Immature natural killer cell (primary cell): ENCODE measurements at regions not wholly inside any gene's neighbourhood (a gene's known extent, or its start where the extent isn't known, plus 50 kb on each side); places are given as distances from the start of the nearest gene placed in this dataset.
"Not testable (repeated sequence)": the region's sequence is repeated elsewhere in the genome, so short reads cannot be mapped to it uniquely, and the experiment has no call there.

ENCODE experiments used
- DNase-seq, 3 donors: peaks; one replicate each; pipeline ENCODE4 v3.0.0; 2022; ENCODE audit warnings: mixed read lengths in 1 of 3
- H3K27ac Mint-ChIP-seq, 6 donors: one replicate each; pipeline ENCODE4 v1.8.0; 2020; ENCODE audit warnings: mixed read lengths in 6 of 6, mild to moderate bottlenecking in 5 of 6, inconsistent platforms in 4 of 6, moderate library complexity in 3 of 6
- H3K27me3 Mint-ChIP-seq, 3 donors: one replicate each; pipeline ENCODE4 v1.8.0; 2020 to 2021; ENCODE audit warnings: low read depth in 3 of 3, mild to moderate bottlenecking in 3 of 3, mixed read lengths in 3 of 3, moderate library complexity in 3 of 3, inconsistent platforms in 1 of 3
- H3K36me3 Mint-ChIP-seq, 3 donors: one replicate each; pipeline ENCODE4 v1.8.0; 2020; ENCODE audit warnings: mixed read lengths in 3 of 3, inconsistent platforms in 2 of 3, mild to moderate bottlenecking in 2 of 3
- H3K4me1 Mint-ChIP-seq, 2 donors: one replicate each; pipeline ENCODE4 v1.8.0; 2020; ENCODE audit warnings: inconsistent platforms in 2 of 2, mild to moderate bottlenecking in 2 of 2, mixed read lengths in 2 of 2, moderate library complexity in 1 of 2
- H3K4me3 Mint-ChIP-seq, 5 donors: one replicate each; pipeline ENCODE4 v1.8.0; 2020; ENCODE audit warnings: mild to moderate bottlenecking in 5 of 5, mixed read lengths in 5 of 5, inconsistent platforms in 3 of 5, moderate library complexity in 3 of 5
- H3K9me3 Mint-ChIP-seq, 6 donors: one replicate each; pipeline ENCODE4 v1.8.0; 2020; ENCODE audit warnings: mild to moderate bottlenecking in 6 of 6, mixed read lengths in 6 of 6, inconsistent platforms in 4 of 6, moderate library complexity in 3 of 6

GRCh38 chr11:14573539-14574057 is 53.4 kb upstream of the PSMA1 start:
- H3K36me3 Mint-ChIP-seq: peaks cover 28 to 34% (median 33%) of the 10 kb centered on the region in 3 donors
- H3K27me3 Mint-ChIP-seq: peaks cover 7 to 13% (median 9%) of the 10 kb centered on the region in 3 donors
- not testable (repeated sequence) for H3K4me3 Mint-ChIP-seq, DNase-seq
- peak overlapping the region in 5 of 6 donors; percentile 19 to 88 (median 70) for H3K27ac Mint-ChIP-seq
- peaks cover 43 to 45% of the 10 kb centered on the region in 2 donors for H3K4me1 Mint-ChIP-seq
- peaks cover 5 to 48% (median 28%) of the 10 kb centered on the region in 6 donors for H3K9me3 Mint-ChIP-seq

- DNase-seq: peak; percentile 14 to 34 (median 22)
- H3K27me3 Mint-ChIP-seq: peaks cover 5 to 10% (median 9%) of the 10 kb centered on the region in 3 donors
- peaks cover 45 to 46% of the 10 kb centered on the region in 2 donors for H3K4me1 Mint-ChIP-seq
- H3K36me3 Mint-ChIP-seq: peaks cover 18 to 24% (median 23%) of the 10 kb centered on the region in 3 donors
- H3K27ac Mint-ChIP-seq: peak overlapping the region; percentile 88 to 99 (median 97)
- H3K4me3 Mint-ChIP-seq: peak overlapping the region in 4 of 5 donors; percentile 28 to 63 (median 56)
- H3K9me3 Mint-ChIP-seq: peaks cover 1 to 29% (median 17%) of the 10 kb centered on the region in 6 donors
Measured at GRCh38 chr11:14577292-14577691, 57.1 kb upstream of the PSMA1 start.

DNA sequence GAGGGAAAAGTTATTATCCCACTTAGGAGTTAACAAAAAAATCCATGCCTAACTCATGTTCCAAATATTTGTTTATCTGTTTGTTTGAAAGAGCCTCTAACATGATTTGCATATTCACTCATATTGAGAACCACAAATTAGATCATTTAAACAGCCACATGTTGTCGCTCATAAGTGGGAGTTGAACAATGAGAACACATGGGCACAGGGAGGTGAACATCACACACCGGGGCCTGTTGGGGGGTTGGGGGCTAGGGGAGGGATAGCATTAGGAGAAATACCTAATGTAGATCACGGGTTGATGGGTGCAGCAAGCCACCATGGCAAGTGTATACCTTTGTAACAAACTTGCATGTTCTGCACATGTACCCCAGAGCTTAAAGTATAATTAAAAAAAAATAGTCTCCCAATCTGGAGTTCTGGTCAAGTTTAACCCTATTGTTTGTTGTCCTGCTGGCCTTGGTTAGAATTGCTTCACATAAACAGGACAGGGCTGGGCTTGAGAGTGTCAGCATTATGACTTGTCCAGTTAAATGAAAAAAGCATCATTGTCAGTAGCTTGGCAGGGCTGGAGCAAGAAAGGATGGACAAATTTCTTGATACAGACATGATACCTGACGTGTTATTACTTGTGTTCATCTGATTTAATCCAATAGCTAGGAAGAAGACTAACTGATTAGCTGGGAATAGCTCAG is 57.8 kb upstream of the PSMA1 start:
- H3K4me1 Mint-ChIP-seq: peaks cover 45 to 46% of the 10 kb centered on the region in 2 donors

GRCh38 chr11:14578541-14578956 is 58.4 kb upstream of the PSMA1 start:
- H3K36me3 Mint-ChIP-seq: peaks cover 15 to 26% (median 15%) of the 10 kb centered on the region in 3 donors
- H3K9me3 Mint-ChIP-seq: peaks cover 0 to 24% (median 9%) of the 10 kb centered on the region in 6 donors
- peaks cover 45 to 48% of the 10 kb centered on the region in 2 donors for H3K4me1 Mint-ChIP-seq
- H3K27me3 Mint-ChIP-seq: peaks cover 7 to 10% (median 9%) of the 10 kb centered on the region in 3 donors
- H3K4me3 Mint-ChIP-seq: peak overlapping the region; percentile 13 to 63 (median 49)
- DNase-seq: peak; percentile 92 to 93 (median 93)
- peak overlapping the region; percentile 88 to 99 (median 97) for H3K27ac Mint-ChIP-seq

More for the DNA sequence above, 57.8 kb upstream of the PSMA1 start:
- Mint-ChIP-seq H3K9me3 (peaks cover 0 to 27% (median 12%) of the 10 kb centered on the region in 6 donors), H3K27me3 (peaks cover 7 to 10% (median 8%) of the 10 kb centered on the region in 3 donors), H3K4me3 (peak overlapping the region; percentile 13 to 63 (median 49)), H3K27ac (peak overlapping the region; percentile 88 to 99 (median 97)), H3K36me3 (peaks cover 13 to 23% (median 17%) of the 10 kb centered on the region in 3 donors)
- peak; percentile 38 to 57 (median 54) for DNase-seq

DNA sequence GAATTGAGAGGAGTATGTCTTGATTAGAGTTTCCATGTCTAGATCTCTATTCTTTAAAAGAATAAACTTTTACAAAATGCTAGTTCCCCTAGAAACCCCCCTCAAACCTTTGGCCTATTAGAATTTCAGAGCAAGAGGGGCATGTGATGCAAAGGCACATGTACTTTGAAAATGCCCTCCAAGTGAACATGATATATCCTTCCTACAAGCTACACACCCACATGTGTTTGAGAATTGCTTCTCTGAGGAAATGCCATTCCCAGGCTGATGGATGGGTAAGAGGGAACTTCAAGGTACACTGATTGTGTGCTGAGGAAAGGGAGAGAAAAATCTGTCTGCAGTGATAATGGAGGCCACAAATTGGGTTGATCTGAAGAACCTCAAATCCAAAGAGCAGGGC is 59.5 kb upstream of the PSMA1 start:
- Mint-ChIP-seq H3K4me3 (peak overlapping the region in 4 of 5 donors; percentile 38 to 65 (median 42)), H3K9me3 (peaks cover 0 to 14% (median 9%) of the 10 kb centered on the region in 6 donors), H3K36me3 (peaks cover 11 to 20% (median 12%) of the 10 kb centered on the region in 3 donors), H3K4me1 (peaks cover 45 to 48% of the 10 kb centered on the region in 2 donors), H3K27me3 (peaks cover 7 to 10% (median 10%) of the 10 kb centered on the region in 3 donors), H3K27ac (peak overlapping the region; percentile 88 to 99 (median 97))
- DNase-seq: no peak

- Mint-ChIP-seq H3K4me3 (no peak overlapping the region), H3K9me3 (no peaks in the 10 kb centered on the region), H3K4me1 (peaks cover 31 to 32% of the 10 kb centered on the region in 2 donors), H3K27me3 (peaks cover 4 to 10% (median 6%) of the 10 kb centered on the region in 3 donors), H3K27ac (peak overlapping the region in 4 of 6 donors; percentile 28 to 85 (median 38)), H3K36me3 (peaks cover 5 to 9% (median 8%) of the 10 kb centered on the region in 3 donors)
- no peak for DNase-seq
Measured at GRCh38 chr11:14582793-14583192, 60.8 kb upstream of the PDE3B start.

DNA sequence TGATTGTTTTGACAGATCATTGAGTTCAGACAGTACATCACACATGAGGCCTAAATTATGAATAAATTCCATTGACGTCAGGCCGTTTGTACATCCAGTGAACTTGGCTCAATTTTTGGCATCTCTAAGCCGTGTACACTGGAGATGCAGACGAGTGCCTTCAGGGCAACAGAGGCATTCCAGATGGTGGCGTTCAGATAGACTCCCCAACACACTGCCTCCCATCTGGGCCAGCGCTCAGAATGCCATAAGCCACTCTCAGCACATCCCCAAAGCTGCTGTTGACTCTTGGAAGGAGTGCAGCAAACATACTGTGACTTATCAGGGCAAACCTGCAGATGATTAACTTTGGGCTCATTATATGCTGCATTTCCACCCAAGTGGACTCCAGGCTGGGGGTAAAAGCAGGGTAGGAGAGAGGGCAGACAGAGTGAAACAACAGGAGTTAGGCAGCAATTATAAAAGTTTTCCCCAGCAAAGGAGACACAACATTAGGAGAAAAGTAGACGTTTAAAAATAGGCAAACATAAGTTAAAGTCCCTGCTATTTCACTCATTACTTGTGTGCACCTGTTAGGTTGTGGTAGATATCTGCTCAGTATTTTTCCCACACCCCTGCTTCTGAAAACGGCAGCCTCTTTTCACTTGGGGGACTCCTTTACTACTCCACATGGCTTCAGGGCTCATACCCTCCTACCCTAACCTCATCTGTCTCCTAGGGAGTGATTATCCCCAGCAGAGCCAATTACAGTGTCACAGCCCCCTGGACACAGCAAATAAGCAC is 60.2 kb upstream of the PDE3B start:
- peak overlapping the region in 4 of 6 donors; percentile 28 to 85 (median 38) for H3K27ac Mint-ChIP-seq
- peaks cover 8 to 9% (median 8%) of the 10 kb centered on the region in 3 donors for H3K36me3 Mint-ChIP-seq
- H3K27me3 Mint-ChIP-seq: peaks cover 1 to 8% (median 4%) of the 10 kb centered on the region in 3 donors
- no peak for DNase-seq
- no peak overlapping the region for H3K4me3 Mint-ChIP-seq
- peaks cover 24 to 26% of the 10 kb centered on the region in 2 donors for H3K4me1 Mint-ChIP-seq
- H3K9me3 Mint-ChIP-seq: no peaks in the 10 kb centered on the region

GRCh38 chr11:14584035-14584363 is 59.6 kb upstream of the PDE3B start:
- Mint-ChIP-seq H3K9me3 (no peaks in the 10 kb centered on the region), H3K4me1 (peaks cover 19 to 20% of the 10 kb centered on the region in 2 donors), H3K36me3 (peaks cover 8 to 9% (median 8%) of the 10 kb centered on the region in 3 donors), H3K4me3 (no peak overlapping the region), H3K27ac (peak overlapping the region in 2 of 6 donors; percentile 42 to 85), H3K27me3 (peaks cover 0 to 6% (median 5%) of the 10 kb centered on the region in 3 donors)
- DNase-seq: no peak

DNA sequence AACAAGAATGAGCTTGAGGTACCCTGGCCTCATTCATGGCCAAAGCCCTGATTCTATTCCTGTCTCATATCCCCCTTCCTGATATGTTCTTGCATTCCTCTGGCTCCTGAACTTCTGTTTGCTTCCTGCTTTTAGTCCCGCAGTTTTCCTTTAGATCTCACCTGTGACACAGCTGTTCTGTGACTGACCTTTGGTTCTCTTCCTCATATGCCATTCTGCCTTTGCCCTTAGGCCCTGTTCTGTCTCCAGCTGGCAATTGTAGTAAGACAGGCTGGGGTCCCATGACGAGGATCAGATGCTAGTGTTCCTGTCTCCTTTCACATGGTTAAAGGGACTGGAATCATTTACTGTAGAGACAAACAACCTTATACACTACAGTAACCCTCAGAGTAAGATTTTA is 59.0 kb upstream of the PDE3B start:
- H3K4me3 Mint-ChIP-seq: no peak overlapping the region
- no peak for DNase-seq
- H3K9me3 Mint-ChIP-seq: no peaks in the 10 kb centered on the region
- H3K27me3 Mint-ChIP-seq: peaks cover 0 to 7% (median 5%) of the 10 kb centered on the region in 3 donors
- peaks cover 8 to 9% (median 8%) of the 10 kb centered on the region in 3 donors for H3K36me3 Mint-ChIP-seq
- H3K27ac Mint-ChIP-seq: peak overlapping the region in 4 of 6 donors; percentile 1 to 80 (median 20)
- peaks cover 13 to 14% of the 10 kb centered on the region in 2 donors for H3K4me1 Mint-ChIP-seq

- DNase-seq: no peak
- Mint-ChIP-seq H3K4me3 (no peak overlapping the region), H3K27ac (peak overlapping the region in 3 of 6 donors; percentile 2 to 81 (median 47)), H3K4me1 (peaks cover 4 to 6% of the 10 kb centered on the region in 2 donors), H3K36me3 (peaks cover 8 to 11% (median 10%) of the 10 kb centered on the region in 3 donors), H3K9me3 (peaks cover 0 to 4% (median 0%) of the 10 kb centered on the region in 6 donors), H3K27me3 (peaks cover 0 to 5% (median 4%) of the 10 kb centered on the region in 3 donors)
Measured at GRCh38 chr11:14585438-14585837, 58.2 kb upstream of the PDE3B start.

- no peak for DNase-seq
- peaks cover 0 to 5% (median 5%) of the 10 kb centered on the region in 3 donors for H3K27me3 Mint-ChIP-seq
- H3K4me3 Mint-ChIP-seq: no peak overlapping the region
- peaks cover 0 to 4% (median 0%) of the 10 kb centered on the region in 6 donors for H3K9me3 Mint-ChIP-seq
- H3K36me3 Mint-ChIP-seq: peaks cover 6 to 12% (median 8%) of the 10 kb centered on the region in 3 donors
- H3K4me1 Mint-ChIP-seq: peaks cover 0 to 2% of the 10 kb centered on the region in 2 donors
- H3K27ac Mint-ChIP-seq: peak overlapping the region in 3 of 6 donors; percentile 4 to 82 (median 14)
Measured at GRCh38 chr11:14587258-14587657, 56.3 kb upstream of the PDE3B start.

- Mint-ChIP-seq H3K27me3 (peaks cover 0 to 5% (median 1%) of the 10 kb centered on the region in 3 donors), H3K4me3 (no peak overlapping the region), H3K36me3 (peaks cover 3 to 9% (median 7%) of the 10 kb centered on the region in 3 donors), H3K27ac (no peak overlapping the region), H3K9me3 (peaks cover 0 to 4% (median 0%) of the 10 kb centered on the region in 6 donors), H3K4me1 (no peaks in the 10 kb centered on the region)
- DNase-seq: no peak
Measured at GRCh38 chr11:14588681-14589080, 54.9 kb upstream of the PDE3B start.

GRCh38 chr11:14589421-14589820 is 54.2 kb upstream of the PDE3B start:
- H3K4me1 Mint-ChIP-seq: no peaks in the 10 kb centered on the region
- peak overlapping the region in 1 of 6 donors; percentile 1 for H3K27ac Mint-ChIP-seq
- DNase-seq: no peak
- peaks cover 3 to 9% (median 7%) of the 10 kb centered on the region in 3 donors for H3K36me3 Mint-ChIP-seq
- H3K27me3 Mint-ChIP-seq: peaks cover 0 to 5% (median 3%) of the 10 kb centered on the region in 3 donors
- peaks cover 0 to 4% (median 0%) of the 10 kb centered on the region in 6 donors for H3K9me3 Mint-ChIP-seq
- no peak overlapping the region for H3K4me3 Mint-ChIP-seq
